AG09309 (cell line): ENCODE measurements at regions not wholly inside any gene's neighbourhood (a gene's known extent, or its start where the extent isn't known, plus 50 kb on each side); places are given as distances from the start of the nearest gene placed in this dataset.
A peak's percentile ranks its signal among the peaks of the same experiment; 100 is the strongest.

Experiments
- DNase-seq: peaks from one replicate; pipeline ENCODE4 v3.0.0-alpha.2; 2010; ENCODE audit warnings: low read depth
- H3K4me3 ChIP-seq: 2 replicates; pipeline ENCODE4 v1.5.1; 2011; ENCODE audit warnings: mild to moderate bottlenecking, low read depth, low read length, moderate library complexity; ENCODE audit not compliant: control insufficient read depth
- TF ChIP-seq, protein P1 (sequence below): IDR thresholded peaks from 2 replicates; pipeline ENCODE4 v1.5.1; 2011; ENCODE audit warnings: mild to moderate bottlenecking, low read depth, low read length, inconsistent platforms; ENCODE audit not compliant: insufficient read depth, control insufficient read depth; ENCODE audit errors: missing control alignments

DNA sequence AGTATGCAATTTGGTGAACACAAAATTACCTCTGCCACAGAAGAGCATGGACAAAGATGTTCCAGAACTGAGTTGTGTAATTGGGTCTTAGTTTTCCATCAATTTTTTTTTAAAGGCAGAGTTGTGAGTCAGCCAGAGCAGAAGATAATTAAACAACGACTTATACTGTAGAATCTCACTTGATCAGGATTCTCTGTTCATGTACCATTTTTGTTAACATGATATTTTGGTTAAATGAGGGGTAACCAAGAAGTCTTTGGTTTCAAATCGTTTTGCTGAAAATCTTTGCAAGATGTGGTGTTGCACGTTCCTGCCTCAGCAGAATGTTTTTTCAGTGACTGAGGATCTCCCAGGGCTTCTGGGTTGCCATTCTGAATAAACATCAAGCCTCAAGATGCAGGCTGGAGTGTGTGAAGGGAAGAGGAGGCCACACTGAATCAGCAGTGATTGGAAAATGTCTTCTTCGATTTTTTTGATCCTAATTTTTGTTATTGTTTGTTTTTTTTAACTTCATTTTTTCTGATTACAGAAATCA lies 232.6 kb upstream of the IRX3 start:
- no peak for DNase-seq
- no peak overlapping the region for H3K4me3 ChIP-seq
- TF ChIP-seq, protein P1, sequence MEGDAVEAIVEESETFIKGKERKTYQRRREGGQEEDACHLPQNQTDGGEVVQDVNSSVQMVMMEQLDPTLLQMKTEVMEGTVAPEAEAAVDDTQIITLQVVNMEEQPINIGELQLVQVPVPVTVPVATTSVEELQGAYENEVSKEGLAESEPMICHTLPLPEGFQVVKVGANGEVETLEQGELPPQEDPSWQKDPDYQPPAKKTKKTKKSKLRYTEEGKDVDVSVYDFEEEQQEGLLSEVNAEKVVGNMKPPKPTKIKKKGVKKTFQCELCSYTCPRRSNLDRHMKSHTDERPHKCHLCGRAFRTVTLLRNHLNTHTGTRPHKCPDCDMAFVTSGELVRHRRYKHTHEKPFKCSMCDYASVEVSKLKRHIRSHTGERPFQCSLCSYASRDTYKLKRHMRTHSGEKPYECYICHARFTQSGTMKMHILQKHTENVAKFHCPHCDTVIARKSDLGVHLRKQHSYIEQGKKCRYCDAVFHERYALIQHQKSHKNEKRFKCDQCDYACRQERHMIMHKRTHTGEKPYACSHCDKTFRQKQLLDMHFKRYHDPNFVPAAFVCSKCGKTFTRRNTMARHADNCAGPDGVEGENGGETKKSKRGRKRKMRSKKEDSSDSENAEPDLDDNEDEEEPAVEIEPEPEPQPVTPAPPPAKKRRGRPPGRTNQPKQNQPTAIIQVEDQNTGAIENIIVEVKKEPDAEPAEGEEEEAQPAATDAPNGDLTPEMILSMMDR, result no peak

DNA sequence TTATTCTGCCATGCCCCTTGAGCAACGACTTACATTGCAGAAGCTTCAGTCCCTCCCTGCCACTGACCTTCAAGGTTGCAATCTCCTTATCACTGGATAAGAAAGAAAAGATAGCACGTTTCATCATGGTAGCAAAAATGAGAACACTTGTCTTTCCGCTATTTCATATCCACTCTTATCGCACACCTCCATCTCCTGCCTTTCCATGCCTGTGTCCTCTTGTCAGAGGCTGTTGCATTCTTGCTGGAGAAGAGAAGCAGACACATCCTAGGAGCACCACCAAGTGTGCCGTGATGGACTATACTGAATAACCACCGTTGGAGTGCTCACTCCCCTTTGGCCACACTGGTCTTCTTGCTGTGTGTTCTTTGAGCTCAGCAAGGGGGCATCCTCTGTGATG lies 230.6 kb upstream of the IRX3 start:
- TF ChIP-seq, protein P1, result no peak
- no peak overlapping the region for H3K4me3 ChIP-seq
- no peak for DNase-seq

DNA sequence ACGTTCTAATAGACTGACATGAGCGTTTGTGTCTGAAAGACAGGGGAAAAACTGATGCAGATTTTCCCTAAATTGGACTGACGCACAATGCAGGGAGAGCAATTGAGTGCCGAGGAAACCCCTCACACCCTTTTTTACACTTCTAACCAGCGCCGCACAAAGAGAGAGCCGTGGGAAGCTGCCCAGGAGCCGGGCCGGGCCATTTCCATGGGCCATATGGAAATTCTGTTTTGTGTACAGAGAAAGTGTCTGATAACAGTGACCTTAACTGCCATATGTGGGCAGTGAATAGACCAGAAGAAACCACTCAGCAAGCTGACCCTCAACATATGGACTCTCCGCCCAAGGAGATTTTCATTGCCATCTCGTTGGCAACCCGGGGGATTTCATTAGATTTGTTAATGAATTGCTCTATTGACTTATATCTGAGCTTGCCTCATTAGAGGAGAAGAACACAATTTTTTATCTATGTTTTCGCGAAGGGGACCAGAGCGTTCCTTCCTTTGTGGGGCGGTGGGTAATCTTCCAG lies 225.9 kb upstream of the IRX3 start:
- DNase-seq, result no peak
- TF ChIP-seq, protein P1, result no peak
- no peak overlapping the region for H3K4me3 ChIP-seq

DNA sequence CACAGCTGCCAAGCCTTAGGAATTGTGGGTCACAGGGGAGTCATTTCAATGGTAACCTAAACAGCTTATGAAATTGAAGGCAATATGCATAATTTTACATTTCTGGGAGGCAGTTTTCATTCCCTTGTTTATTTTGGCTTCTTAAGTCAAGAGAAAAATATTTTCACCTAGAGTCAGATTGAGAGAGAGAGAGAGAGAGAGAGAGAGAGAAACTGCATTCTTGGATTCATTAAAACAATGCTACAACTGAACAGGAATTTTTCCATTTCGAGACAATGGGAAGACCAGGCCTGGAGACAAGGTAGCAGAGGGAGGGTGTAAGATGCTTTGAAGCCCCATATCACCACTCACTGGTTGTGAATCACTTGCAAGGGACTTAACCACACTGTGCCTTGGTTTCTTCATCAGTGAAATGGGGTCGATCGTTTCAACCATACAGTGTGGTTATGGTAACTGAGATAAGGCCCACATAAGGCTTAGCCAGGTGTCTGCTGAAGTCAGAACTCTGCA lies 224.7 kb upstream of the IRX3 start:
- H3K4me3 ChIP-seq, result no peak overlapping the region
- TF ChIP-seq, protein P1, result no peak
- DNase-seq, result peak; percentile 69

DNA sequence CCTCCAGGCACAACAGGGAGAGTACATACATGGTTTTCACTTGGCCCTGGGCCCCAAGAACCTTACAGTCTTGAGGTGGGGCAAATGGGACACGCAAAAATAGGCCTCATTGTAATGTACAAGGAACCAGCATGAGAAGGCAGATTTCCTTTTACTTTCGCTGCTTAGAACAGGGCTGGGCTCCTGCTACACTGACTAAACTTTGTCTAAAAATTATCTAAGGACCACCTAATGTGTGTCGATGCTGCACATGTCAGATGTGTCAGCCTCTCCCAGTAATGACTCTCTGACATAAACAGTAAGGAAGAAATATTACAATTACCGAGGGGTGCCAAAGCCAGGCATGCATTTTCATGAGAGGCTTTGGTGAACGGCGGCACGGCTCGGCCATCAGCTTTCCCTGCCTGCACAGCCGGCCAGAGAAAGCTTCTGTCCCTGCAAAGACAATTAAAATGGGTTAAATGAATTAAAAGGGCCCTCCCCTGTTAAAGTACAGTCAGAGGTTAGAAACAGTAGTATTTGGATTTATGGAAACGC lies 224.2 kb upstream of the IRX3 start:
- H3K4me3 ChIP-seq, result no peak overlapping the region
- TF ChIP-seq, protein P1, result no peak
- no peak for DNase-seq

DNA sequence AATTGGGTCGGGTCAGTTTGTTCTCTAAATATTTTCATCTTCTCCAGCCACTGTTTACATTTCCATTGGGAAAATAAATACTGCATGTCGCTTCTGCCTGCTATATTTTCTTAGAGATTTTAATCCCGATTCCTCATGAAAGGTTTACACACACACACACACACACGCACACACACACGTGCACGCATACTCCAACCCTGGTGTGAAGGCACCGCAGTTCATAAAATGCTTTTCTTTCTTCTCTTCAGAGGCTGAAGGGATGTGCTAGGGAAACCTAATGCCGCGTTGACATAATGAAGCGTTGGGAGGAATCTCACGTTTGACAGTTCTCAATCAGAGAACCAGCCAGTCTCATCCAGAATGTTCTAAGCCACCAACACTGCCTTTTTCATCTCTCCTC lies 222.9 kb upstream of the IRX3 start:
- no peak for DNase-seq

More for the DNA sequence above, 222.9 kb upstream of the IRX3 start:
- TF ChIP-seq, protein P1, result no peak
- no peak overlapping the region for H3K4me3 ChIP-seq
